Posterior vena cava (tissue), 2 donors: ENCODE measurements at regions not wholly inside any gene's neighbourhood (a gene's known extent, or its start where the extent isn't known, plus 50 kb on each side); places are given as distances from the start of the nearest gene placed in this dataset.
"Not testable (repeated sequence)": the region's sequence is repeated elsewhere in the genome, so short reads cannot be mapped to it uniquely, and the experiment has no call there.

Experiments used
- DNase-seq: peaks from one replicate; pipeline ENCODE4 v3.0.0-alpha.2; 2020; ENCODE audit warnings: low spot score
- intact Hi-C, 2 donors: fragments of 100-400 bp; cut with DNase I; formaldehyde crosslinking; loops; one replicate each; pipeline versions ENCODE4 v1.14.1 to v1.14.2; 2022 to 2023
- donor health status: DM: yes; HTN: yes; CAD: no.
- donor health status: DM: yes; HTN: yes; CAD: no.

- DNase-seq, intact Hi-C loops: not testable (repeated sequence)
Measured at GRCh38 chr10:95137990-95138625, 55.9 kb upstream of the ACSM6 start.

- intact Hi-C loops: no loop called here
- no peak for DNase-seq
Measured at GRCh38 chr10:95134490-95134889, 59.5 kb upstream of the ACSM6 start.

- DNase-seq: no peak
- intact Hi-C loops: no loop called here
Measured at GRCh38 chr10:95133997-95134396, 60.0 kb upstream of the ACSM6 start.

GRCh38 chr10:95133016-95133752 lies 60.9 kb upstream of the ACSM6 start:
- DNase-seq: peak; percentile 76
- intact Hi-C loops: no loop called here

GRCh38 chr10:95130429-95130828 lies 61.1 kb upstream of the CYP2C8 start:
- intact Hi-C loops, DNase-seq: not testable (repeated sequence)

GRCh38 chr10:95125582-95125981 lies 56.3 kb upstream of the CYP2C8 start:
- DNase-seq: no peak
- intact Hi-C loops: no loop called here

GRCh38 chr10:95122736-95123135 lies 53.4 kb upstream of the CYP2C8 start:
- intact Hi-C loops: no loop called here

GRCh38 chr10:95121904-95122303 lies 52.6 kb upstream of the CYP2C8 start:
- intact Hi-C loops: no loop called here

More at GRCh38 chr10:95122736-95123135, 53.4 kb upstream of the CYP2C8 start:
- DNase-seq: no peak

More at GRCh38 chr10:95121904-95122303, 52.6 kb upstream of the CYP2C8 start:
- no peak for DNase-seq
